A673 (cell line): ENCODE measurements at regions not wholly inside any gene's neighbourhood (a gene's known extent, or its start where the extent isn't known, plus 50 kb on each side); places are given as distances from the start of the nearest gene placed in this dataset.

Source experiments
- BruUV-seq: library from RNA; stranded (reverse); fragments of 400-500 nt; replicated peaks from 2 replicates; lab custom pipeline; 2021; lab: Mats Ljungman, UMichigan
- CTCF ChIA-PET: fragments of 300-600 bp; sonication (Branson Sonifier 250); formaldehyde crosslinking; loops from one replicate; lab custom pipeline; 2022; ENCODE audit warnings: antibody characterized with exemption; lab: Charles Lee
- POLR2A ChIA-PET: fragments of 300-600 bp; sonication (Branson Sonifier 250); formaldehyde crosslinking; loops from one replicate; lab custom pipeline; 2022; ENCODE audit warnings: antibody characterized with exemption; ENCODE audit not compliant: low non-redundant PET; lab: Charles Lee
- DNase-seq: peaks from one replicate; pipeline ENCODE4 v3.0.0-alpha.2; 2015; ENCODE audit warnings: low spot score
- H3K27ac ChIP-seq: fragments of 200-600 bp; sonication (generic); 2 replicates; pipeline ENCODE4 v1.5.1; 2016; ENCODE audit warnings: mixed run types, low read depth, mild to moderate bottlenecking, mixed read lengths, antibody characterized with exemption, low read length; ENCODE audit not compliant: poor library complexity, severe bottlenecking
- H3K27me3 ChIP-seq: fragments of 200-600 bp; sonication (generic); replicated peaks from 2 replicates; pipeline ENCODE4 v1.6.1; 2017; ENCODE audit warnings: mixed run types, low read depth, mild to moderate bottlenecking, mixed read lengths, antibody characterized with exemption, low read length; ENCODE audit not compliant: insufficient read depth, poor library complexity
- H3K36me3 ChIP-seq: fragments of 200-600 bp; sonication (generic); 2 replicates; pipeline ENCODE4 v1.6.1; 2016; ENCODE audit warnings: mixed run types, mild to moderate bottlenecking, mixed read lengths, antibody characterized with exemption, low read length; ENCODE audit not compliant: insufficient read depth, poor library complexity, severe bottlenecking
- H3K4me1 ChIP-seq: fragments of 200-600 bp; sonication (generic); 2 replicates; pipeline ENCODE4 v1.6.1; 2017; ENCODE audit warnings: mixed run types, mild to moderate bottlenecking, mixed read lengths, antibody characterized with exemption, low read length; ENCODE audit not compliant: insufficient read depth, poor library complexity, severe bottlenecking
- H3K4me3 ChIP-seq: fragments of 200-600 bp; sonication (generic); 2 replicates; pipeline ENCODE4 v1.5.1; 2016; ENCODE audit warnings: low read depth, mixed run types, mild to moderate bottlenecking, mixed read lengths, low read length; ENCODE audit not compliant: poor library complexity, severe bottlenecking
- H3K9me3 ChIP-seq: fragments of 200-600 bp; sonication (generic); 2 replicates; pipeline ENCODE4 v1.6.1; 2016; ENCODE audit warnings: mixed run types, low read depth, mild to moderate bottlenecking, mixed read lengths, antibody characterized with exemption, low read length; ENCODE audit not compliant: poor library complexity, severe bottlenecking
- EZH2 ChIP-seq: fragments of 200-600 bp; sonication (generic); IDR thresholded peaks from 2 replicates; pipeline ENCODE4 v1.6.1; 2017; ENCODE audit warnings: borderline replicate concordance, low read depth, mild to moderate bottlenecking, mixed read lengths, antibody characterized with exemption, low read length; ENCODE audit not compliant: poor library complexity, severe bottlenecking
- intact Hi-C: fragments of 100-400 bp; cut with micrococcal nuclease; formaldehyde crosslinking; loops from one replicate; pipeline ENCODE4 v1.10.0; 2022; ENCODE audit not compliant: unreplicated experiment
- TF ChIP-seq, protein P1 (sequence below): fragments of 300-800, 200-600 bp; sonication (generic); conservative IDR thresholded peaks from 2 replicates; pipeline ENCODE4 v1.5.1; 2017; ENCODE audit warnings: low read depth, mild to moderate bottlenecking, antibody characterized with exemption, low read length, moderate library complexity, mixed read lengths

DNA sequence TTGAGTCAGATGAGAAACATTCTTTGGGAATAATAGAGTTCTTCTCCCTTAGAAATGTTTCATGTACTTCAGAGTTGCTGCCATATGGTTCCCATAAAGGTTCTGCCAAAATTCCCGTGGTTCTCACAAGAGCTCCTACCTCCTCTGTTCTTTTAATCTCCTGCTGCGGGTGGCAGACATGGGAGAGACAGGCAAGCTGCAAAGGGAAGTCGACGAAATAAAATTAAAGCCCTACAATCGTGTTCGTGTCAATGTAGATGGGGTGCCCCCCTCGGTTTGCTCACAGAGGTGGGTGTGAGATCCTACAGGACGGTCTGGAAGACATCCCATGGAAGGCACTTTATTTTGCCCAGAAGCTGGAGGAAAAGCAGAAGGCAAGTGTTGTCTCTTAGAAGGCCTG, 276.0 kb downstream of the RWDD3 start:
- POLR2A ChIA-PET = no interaction called here
- intact Hi-C loops = no loop called here

DNA sequence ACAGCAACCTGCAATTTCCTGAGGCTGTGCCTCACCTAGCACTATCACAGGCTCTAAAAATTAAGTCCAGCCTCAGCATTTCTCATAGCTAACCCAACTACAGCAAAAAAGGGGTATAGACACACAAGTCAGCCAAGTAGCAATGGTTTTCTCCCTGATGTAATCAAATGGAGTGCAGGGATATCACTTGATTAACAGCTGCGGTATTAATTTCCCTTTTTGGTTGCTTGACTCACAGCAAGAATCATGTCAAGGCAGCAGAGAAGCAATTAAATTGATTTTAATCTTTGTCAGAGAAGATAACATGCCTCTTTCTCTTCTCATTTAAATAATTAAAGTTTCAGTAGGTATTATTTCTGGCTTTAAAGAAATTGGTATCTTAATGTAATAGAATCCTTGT, 278.9 kb downstream of the RWDD3 start:
- DNase-seq = no peak
- Histone ChIP-seq H3K36me3 (no peaks in the 10 kb centered on the region), H3K4me3 (no peak overlapping the region), H3K27ac (no peak overlapping the region), H3K9me3 (no peaks in the 10 kb centered on the region), H3K4me1 (no peaks in the 10 kb centered on the region), H3K27me3 (peaks cover 58% of the 10 kb centered on the region)
- BruUV-seq = no TSS peak
- ChIA-PET CTCF (no interaction called here), POLR2A (no interaction called here)
- intact Hi-C loops = no loop called here
- TF ChIP-seq, protein P1, sequence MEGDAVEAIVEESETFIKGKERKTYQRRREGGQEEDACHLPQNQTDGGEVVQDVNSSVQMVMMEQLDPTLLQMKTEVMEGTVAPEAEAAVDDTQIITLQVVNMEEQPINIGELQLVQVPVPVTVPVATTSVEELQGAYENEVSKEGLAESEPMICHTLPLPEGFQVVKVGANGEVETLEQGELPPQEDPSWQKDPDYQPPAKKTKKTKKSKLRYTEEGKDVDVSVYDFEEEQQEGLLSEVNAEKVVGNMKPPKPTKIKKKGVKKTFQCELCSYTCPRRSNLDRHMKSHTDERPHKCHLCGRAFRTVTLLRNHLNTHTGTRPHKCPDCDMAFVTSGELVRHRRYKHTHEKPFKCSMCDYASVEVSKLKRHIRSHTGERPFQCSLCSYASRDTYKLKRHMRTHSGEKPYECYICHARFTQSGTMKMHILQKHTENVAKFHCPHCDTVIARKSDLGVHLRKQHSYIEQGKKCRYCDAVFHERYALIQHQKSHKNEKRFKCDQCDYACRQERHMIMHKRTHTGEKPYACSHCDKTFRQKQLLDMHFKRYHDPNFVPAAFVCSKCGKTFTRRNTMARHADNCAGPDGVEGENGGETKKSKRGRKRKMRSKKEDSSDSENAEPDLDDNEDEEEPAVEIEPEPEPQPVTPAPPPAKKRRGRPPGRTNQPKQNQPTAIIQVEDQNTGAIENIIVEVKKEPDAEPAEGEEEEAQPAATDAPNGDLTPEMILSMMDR = no peak
- TF ChIP-seq EZH2 = no peak

More for the DNA sequence above, 276.0 kb downstream of the RWDD3 start:
- TF ChIP-seq, protein P1 = no peak
- CTCF ChIA-PET = no interaction called here
- H3K27ac ChIP-seq = no peak overlapping the region
- no peaks in the 10 kb centered on the region for H3K4me1 ChIP-seq
- no TSS peak for BruUV-seq
- no peak overlapping the region for H3K4me3 ChIP-seq
- peaks cover 52% of the 10 kb centered on the region for H3K27me3 ChIP-seq
- no peaks in the 10 kb centered on the region for H3K36me3 ChIP-seq
- H3K9me3 ChIP-seq = no peaks in the 10 kb centered on the region
- DNase-seq = no peak

DNA sequence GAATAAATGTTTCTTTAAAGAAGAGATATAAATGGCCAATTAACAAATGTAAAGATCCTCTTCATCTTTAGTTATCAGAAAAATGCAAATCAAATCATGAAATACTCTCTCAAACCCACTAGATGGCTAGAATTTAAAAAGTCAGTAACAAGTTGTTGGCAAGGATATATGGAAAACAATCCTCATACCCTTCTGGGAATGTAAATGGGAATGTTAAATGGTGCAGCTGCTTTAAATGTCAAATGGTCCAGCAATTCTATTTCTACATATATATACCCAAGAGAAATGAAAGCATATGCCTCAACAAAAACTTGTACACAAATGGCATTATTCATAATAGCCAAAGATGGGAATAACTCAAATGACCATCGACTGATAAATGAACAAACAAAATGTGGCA, 283.5 kb downstream of the RWDD3 start:
- CTCF ChIA-PET = interaction anchor here (0.5 kb wide), 1 partner anchor 332 kb away, joined by 3 read pairs; no protein-coding TSS in a partner anchor

More for the DNA sequence above, 283.5 kb downstream of the RWDD3 start:
- intact Hi-C loops = no loop called here
- H3K36me3 ChIP-seq = no peaks in the 10 kb centered on the region
- no peak overlapping the region for H3K4me3 ChIP-seq
- H3K4me1 ChIP-seq = no peaks in the 10 kb centered on the region
- no peak overlapping the region for H3K27ac ChIP-seq
- DNase-seq = no peak
- peaks cover 29% of the 10 kb centered on the region for H3K27me3 ChIP-seq
- POLR2A ChIA-PET = no interaction called here
- TF ChIP-seq EZH2 = no peak
- TF ChIP-seq, protein P1 = no peak
- BruUV-seq = no TSS peak
- peaks cover 6% of the 10 kb centered on the region for H3K9me3 ChIP-seq
